NCI-H345 (cell line): ENCODE measurements at regions not wholly inside any gene's neighbourhood (a gene's known extent, or its start where the extent isn't known, plus 50 kb on each side); places are given as distances from the start of the nearest gene placed in this dataset.

Source experiments
- DNase-seq: peaks from one replicate; lab custom pipeline; 2025; lab: John Stamatoyannopoulos, UW

GRCh38 chr4:180567080-180567479 lies 1676.1 kb upstream of the TENM3 start:
- no peak for DNase-seq

- no peak for DNase-seq
Measured at GRCh38 chr4:180571516-180572055, 1671.6 kb upstream of the TENM3 start.

GRCh38 chr4:180578175-180578574 lies 1665.0 kb upstream of the TENM3 start:
- DNase-seq = no peak

GRCh38 chr4:180581061-180581460 lies 1662.1 kb upstream of the TENM3 start:
- no peak for DNase-seq

- DNase-seq = no peak
Measured at GRCh38 chr4:180587379-180587778, 1655.8 kb upstream of the TENM3 start.

- DNase-seq = no peak
Measured at GRCh38 chr4:180589575-180589974, 1653.6 kb upstream of the TENM3 start.

- no peak for DNase-seq
Measured at GRCh38 chr4:180596888-180597483, 1646.2 kb upstream of the TENM3 start.

GRCh38 chr4:180598281-180598680 lies 1644.9 kb upstream of the TENM3 start:
- DNase-seq = no peak

GRCh38 chr4:180603791-180604190 lies 1639.4 kb upstream of the TENM3 start:
- no peak for DNase-seq

GRCh38 chr4:180610324-180610723 lies 1632.9 kb upstream of the TENM3 start:
- no peak for DNase-seq

- DNase-seq = no peak
Measured at GRCh38 chr4:180615746-180616145, 1627.5 kb upstream of the TENM3 start.

GRCh38 chr4:180617196-180617595 lies 1626.0 kb upstream of the TENM3 start:
- no peak for DNase-seq

- no peak for DNase-seq
Measured at GRCh38 chr4:180618396-180618795, 1624.8 kb upstream of the TENM3 start.

- DNase-seq = no peak
Measured at GRCh38 chr4:180619440-180619839, 1623.8 kb upstream of the TENM3 start.

GRCh38 chr4:180622254-180622653 lies 1620.9 kb upstream of the TENM3 start:
- DNase-seq = no peak

GRCh38 chr4:180625653-180626052 lies 1617.5 kb upstream of the TENM3 start:
- no peak for DNase-seq

GRCh38 chr4:180630012-180630665 lies 1613.1 kb upstream of the TENM3 start:
- no peak for DNase-seq

GRCh38 chr4:180634306-180634705 lies 1608.9 kb upstream of the TENM3 start:
- DNase-seq = no peak

GRCh38 chr4:180635281-180635680 lies 1607.9 kb upstream of the TENM3 start:
- DNase-seq = no peak

GRCh38 chr4:180636696-180637404 lies 1606.4 kb upstream of the TENM3 start:
- no peak for DNase-seq

GRCh38 chr4:180637616-180638015 lies 1605.6 kb upstream of the TENM3 start:
- DNase-seq = no peak

- no peak for DNase-seq
Measured at GRCh38 chr4:180640193-180640592, 1603.0 kb upstream of the TENM3 start.

GRCh38 chr4:180641495-180641894 lies 1601.7 kb upstream of the TENM3 start:
- no peak for DNase-seq
